SIG-M5 (cell line): ENCODE measurements at regions not wholly inside any gene's neighbourhood (a gene's known extent, or its start where the extent isn't known, plus 50 kb on each side); places are given as distances from the start of the nearest gene placed in this dataset.
"Not testable (repeated sequence)": the region's sequence is repeated elsewhere in the genome, so short reads cannot be mapped to it uniquely, and the experiment has no call there.

Source experiments
- DNase-seq: peaks from one replicate; lab custom pipeline; 2025; lab: John Stamatoyannopoulos, UW

GRCh38 chr2:136715146-136715545 is 50.2 kb upstream of the THSD7B start:
- DNase-seq: no peak

- no peak for DNase-seq
Measured at GRCh38 chr2:136714452-136714951, 50.8 kb upstream of the THSD7B start.

GRCh38 chr2:136713739-136714138 is 51.6 kb upstream of the THSD7B start:
- DNase-seq: no peak

- DNase-seq: no peak
Measured at GRCh38 chr2:136705336-136705735, 60.0 kb upstream of the THSD7B start.

GRCh38 chr2:136703214-136703613 is 62.1 kb upstream of the THSD7B start:
- DNase-seq: no peak

GRCh38 chr2:136696438-136696837 is 68.9 kb upstream of the THSD7B start:
- DNase-seq: no peak

GRCh38 chr2:136693966-136694365 is 71.4 kb upstream of the THSD7B start:
- DNase-seq: no peak

- not testable (repeated sequence) for DNase-seq
Measured at GRCh38 chr2:136680079-136680478, 85.3 kb upstream of the THSD7B start.

- DNase-seq: no peak
Measured at GRCh38 chr2:136665736-136666135, 99.6 kb upstream of the THSD7B start.

- no peak for DNase-seq
Measured at GRCh38 chr2:136664713-136665405, 100.5 kb upstream of the THSD7B start.

GRCh38 chr2:136658201-136658600 is 107.1 kb upstream of the THSD7B start:
- no peak for DNase-seq

GRCh38 chr2:136653861-136654260 is 111.5 kb upstream of the THSD7B start:
- DNase-seq: no peak

- no peak for DNase-seq
Measured at GRCh38 chr2:136651456-136652010, 113.8 kb upstream of the THSD7B start.

- no peak for DNase-seq
Measured at GRCh38 chr2:136647039-136647438, 118.3 kb upstream of the THSD7B start.

GRCh38 chr2:136645236-136645828 is 120.0 kb upstream of the THSD7B start:
- DNase-seq: no peak

- no peak for DNase-seq
Measured at GRCh38 chr2:136639651-136640050, 125.7 kb upstream of the THSD7B start.

GRCh38 chr2:136638193-136638592 is 127.2 kb upstream of the THSD7B start:
- no peak for DNase-seq

- DNase-seq: no peak
Measured at GRCh38 chr2:136637402-136637801, 127.9 kb upstream of the THSD7B start.

- no peak for DNase-seq
Measured at GRCh38 chr2:136628490-136628889, 136.9 kb upstream of the THSD7B start.

- no peak for DNase-seq
Measured at GRCh38 chr2:136613096-136613495, 152.2 kb upstream of the THSD7B start.

- no peak for DNase-seq
Measured at GRCh38 chr2:136612079-136612478, 153.3 kb upstream of the THSD7B start.

GRCh38 chr2:136611451-136611850 is 153.9 kb upstream of the THSD7B start:
- no peak for DNase-seq

- no peak for DNase-seq
Measured at GRCh38 chr2:136582628-136583205, 182.6 kb upstream of the THSD7B start.
